HG03565 (cell line): ENCODE measurements at regions not wholly inside any gene's neighbourhood (a gene's known extent, or its start where the extent isn't known, plus 50 kb on each side); places are given as distances from the start of the nearest gene placed in this dataset.

Experiments
- ATAC-seq: cut with Tn5 transposase; IDR thresholded peaks from one replicate; pipeline ENCODE4 v1.9.1; 2021; ENCODE audit warnings: mild to moderate bottlenecking, moderate library complexity; ENCODE audit not compliant: unreplicated experiment

GRCh38 chr9:95627802-95628201, 111.0 kb upstream of the PTCH1 start:
- ATAC-seq, result no peak

DNA sequence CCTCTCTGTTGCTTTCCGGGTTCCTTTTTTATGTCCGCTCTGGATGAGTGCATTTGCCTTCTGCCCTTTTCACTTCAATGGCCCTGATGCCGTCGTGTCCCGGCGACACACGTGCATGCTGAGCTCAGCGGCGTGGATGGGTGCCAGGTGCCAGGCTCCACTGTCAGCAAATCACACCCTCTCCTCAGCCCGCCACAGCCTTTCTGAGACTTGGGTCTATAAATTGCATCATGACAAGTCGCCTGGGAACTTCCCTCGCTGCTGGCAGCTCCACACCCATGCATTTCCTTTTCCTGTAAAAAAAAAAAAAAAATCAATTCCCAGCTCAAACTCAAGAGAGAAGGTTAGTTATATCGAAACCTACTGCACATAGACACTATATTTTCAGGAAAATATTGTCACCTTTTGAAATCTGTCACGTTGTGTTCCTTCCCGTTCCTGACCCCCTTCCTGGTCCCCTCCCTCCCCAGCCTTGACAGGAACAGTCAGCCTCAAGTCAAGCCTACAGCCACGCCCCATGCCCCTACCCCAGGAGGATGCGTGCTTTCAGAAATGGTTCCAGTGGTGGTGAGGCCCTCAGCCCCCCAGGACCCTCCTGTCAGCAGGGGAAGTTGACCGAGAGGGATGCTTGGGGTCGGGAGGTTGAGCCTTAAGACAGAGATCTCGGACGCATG, 110.3 kb upstream of the PTCH1 start:
- ATAC-seq, result no peak

DNA sequence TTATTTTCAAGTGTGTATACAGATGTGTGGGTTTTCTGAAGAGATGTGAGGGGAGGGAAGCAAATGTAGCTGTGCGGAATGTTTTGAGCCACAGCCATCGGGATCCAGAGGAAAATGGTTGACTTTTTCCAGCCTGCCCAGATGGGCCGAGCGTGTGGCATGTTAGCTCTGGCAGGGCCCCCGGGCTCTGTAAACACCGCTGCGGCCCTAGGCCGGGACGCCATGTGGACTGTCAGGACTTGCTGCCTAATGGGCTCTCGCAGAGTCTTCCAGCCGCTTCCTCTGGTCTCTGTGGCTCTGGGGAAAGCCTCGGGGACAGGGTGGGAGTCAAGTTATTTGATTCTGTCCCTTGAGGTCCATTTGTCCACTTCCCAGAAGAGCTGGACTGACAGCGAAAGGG, 109.6 kb upstream of the PTCH1 start:
- no peak for ATAC-seq

DNA sequence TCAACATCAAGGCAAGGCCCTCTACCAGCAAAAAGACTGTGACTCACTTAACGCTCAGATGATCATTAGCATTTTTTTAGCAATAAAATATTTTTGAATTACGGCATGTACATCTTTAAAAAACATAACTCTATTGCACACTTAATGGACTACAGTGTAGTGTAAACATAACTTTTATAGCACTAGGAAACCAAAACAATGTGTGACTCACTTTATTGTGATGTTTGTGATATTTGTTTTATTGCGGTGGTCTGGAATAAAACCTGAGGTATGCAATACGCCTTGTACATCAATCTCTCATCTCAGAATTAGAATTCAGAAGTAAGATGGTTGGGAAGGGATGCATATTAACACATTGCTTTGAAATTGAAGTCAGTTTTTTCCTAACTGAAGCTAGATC, 106.9 kb upstream of the PTCH1 start:
- no peak for ATAC-seq

GRCh38 chr9:95620722-95621121, 104.0 kb upstream of the PTCH1 start:
- ATAC-seq, result no peak

- ATAC-seq, result no peak
Observed at GRCh38 chr9:95620314-95620713, 103.5 kb upstream of the PTCH1 start.

DNA sequence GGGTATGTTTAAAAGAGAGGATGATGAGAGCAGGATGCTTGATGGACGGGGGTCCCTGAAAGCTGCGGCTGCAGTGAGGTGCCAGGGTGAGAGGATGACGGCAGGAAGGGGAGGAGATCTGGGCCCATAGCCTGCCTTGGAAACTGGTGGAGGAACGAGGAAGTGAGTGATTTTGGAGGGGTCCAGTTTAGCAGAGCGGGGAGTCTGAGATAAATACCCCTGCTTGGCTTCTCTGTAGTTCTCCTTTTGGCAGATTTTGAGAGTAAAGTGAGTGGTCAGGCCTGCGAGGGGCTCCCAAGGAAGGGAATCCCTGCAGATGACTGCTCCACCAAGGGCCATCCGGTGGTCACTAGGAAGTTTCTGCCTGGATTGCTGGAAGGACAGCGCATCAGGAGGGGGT, 98.5 kb upstream of the PTCH1 start:
- no peak for ATAC-seq

- no peak for ATAC-seq
Observed at GRCh38 chr9:95613670-95614069, 96.9 kb upstream of the PTCH1 start.

DNA sequence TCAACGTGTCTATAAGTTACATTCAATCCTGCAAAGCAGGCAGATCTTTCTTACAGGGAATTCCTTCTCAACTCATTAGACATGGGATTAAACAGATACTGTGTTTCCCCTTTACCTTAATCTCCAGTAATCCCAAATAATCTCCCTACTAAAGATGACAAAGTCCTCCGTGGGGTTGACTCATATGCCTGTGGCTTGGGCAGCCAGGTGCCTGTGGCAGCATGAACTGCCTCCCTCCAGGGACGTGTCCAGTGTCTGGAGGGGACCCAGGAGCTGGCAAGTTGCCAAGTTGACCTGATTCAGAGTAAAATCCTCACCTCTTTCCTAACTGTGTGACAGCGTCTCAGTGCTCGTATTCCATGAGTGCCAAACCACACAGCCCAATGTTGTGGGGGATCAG, 94.6 kb upstream of the PTCH1 start:
- ATAC-seq, result no peak

DNA sequence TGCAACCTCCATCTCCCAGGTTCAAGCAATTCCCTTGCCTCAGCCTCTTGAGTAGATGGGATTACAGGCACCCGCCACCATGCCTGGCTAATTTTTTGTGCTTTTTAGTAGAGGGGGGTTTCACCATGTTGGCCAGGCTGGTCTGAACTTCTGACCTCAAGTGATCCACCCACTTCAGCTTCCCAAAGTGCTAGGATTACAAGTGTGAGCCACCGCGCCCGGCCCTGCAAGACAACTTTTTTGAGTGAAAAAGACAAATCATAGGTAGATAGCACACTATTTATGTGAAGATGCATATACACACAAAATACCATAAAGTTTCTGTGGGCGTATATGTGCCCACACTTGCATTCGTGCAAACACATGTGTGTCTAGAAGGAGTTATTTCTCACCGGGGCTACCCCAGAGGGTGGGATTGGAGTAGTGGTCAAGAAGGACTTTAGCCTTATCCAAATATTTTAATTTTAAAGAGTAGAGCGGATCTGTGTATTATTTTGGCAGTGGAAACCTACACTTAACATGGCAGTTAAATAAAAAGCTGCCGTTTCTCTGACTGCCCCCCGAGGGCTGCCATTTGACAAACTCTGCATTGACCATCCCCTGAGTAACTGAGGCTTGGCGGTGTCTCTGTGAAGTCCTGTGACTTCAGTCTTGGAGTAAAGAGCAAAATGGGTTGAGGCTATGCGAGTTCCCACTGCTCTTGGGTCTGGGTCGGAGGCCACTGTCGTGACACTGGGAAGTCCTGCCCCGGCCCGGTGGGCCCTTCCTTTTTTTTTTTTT, 93.4 kb upstream of the PTCH1 start:
- ATAC-seq, result no peak

GRCh38 chr9:95609426-95609825, 92.7 kb upstream of the PTCH1 start:
- no peak for ATAC-seq

DNA sequence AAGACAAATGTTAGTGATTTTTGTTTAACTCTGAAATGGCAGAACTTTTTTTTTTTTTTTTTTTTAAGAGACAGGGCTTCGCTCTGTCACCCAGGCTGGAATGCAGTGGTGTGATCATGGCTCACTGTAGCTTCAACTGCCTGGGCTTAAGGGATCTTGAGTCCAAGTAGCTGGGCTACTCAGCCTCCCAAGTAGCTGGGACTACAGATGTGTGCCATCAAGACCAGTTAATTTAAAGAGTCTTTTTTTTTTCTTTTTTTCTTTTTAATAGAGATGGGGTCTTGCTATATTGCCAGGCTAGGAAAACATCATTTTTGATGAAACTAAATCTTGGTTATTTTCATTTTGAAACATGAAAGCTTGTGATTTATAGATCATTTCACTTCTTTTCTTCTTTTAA, 91.6 kb upstream of the PTCH1 start:
- ATAC-seq, result no peak

GRCh38 chr9:95607507-95607906, 90.7 kb upstream of the PTCH1 start:
- ATAC-seq, result no peak

- ATAC-seq, result no peak
Observed at GRCh38 chr9:95606489-95607350, 89.9 kb upstream of the PTCH1 start.

- ATAC-seq, result no peak
Observed at GRCh38 chr9:95605816-95606488, 89.2 kb upstream of the PTCH1 start.

- no peak for ATAC-seq
Observed at GRCh38 chr9:95605101-95605500, 88.3 kb upstream of the PTCH1 start.

DNA sequence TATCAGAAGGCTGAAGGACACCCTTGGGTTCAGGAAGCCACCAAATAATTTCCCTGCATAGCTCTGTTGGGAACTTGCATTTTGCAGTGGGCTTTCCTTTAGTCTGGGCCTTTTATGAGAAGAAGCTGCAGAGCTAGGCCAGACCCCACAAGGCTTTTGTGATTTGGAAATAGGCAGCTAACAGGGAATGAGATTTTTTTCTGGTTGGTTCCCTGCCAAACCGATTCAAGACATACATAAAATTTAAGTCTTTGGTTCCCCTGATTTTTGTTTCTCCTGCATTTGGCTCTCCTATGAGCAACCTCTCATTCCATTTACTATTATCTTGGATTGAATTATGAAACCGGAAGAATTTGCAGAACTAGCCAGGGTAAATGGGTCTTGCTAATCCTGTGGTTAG, 81.5 kb upstream of the PTCH1 start:
- ATAC-seq, result no peak

GRCh38 chr9:95595721-95596295, 79.0 kb upstream of the PTCH1 start:
- no peak for ATAC-seq

- ATAC-seq, result no peak
Observed at GRCh38 chr9:95592931-95593330, 76.2 kb upstream of the PTCH1 start.

DNA sequence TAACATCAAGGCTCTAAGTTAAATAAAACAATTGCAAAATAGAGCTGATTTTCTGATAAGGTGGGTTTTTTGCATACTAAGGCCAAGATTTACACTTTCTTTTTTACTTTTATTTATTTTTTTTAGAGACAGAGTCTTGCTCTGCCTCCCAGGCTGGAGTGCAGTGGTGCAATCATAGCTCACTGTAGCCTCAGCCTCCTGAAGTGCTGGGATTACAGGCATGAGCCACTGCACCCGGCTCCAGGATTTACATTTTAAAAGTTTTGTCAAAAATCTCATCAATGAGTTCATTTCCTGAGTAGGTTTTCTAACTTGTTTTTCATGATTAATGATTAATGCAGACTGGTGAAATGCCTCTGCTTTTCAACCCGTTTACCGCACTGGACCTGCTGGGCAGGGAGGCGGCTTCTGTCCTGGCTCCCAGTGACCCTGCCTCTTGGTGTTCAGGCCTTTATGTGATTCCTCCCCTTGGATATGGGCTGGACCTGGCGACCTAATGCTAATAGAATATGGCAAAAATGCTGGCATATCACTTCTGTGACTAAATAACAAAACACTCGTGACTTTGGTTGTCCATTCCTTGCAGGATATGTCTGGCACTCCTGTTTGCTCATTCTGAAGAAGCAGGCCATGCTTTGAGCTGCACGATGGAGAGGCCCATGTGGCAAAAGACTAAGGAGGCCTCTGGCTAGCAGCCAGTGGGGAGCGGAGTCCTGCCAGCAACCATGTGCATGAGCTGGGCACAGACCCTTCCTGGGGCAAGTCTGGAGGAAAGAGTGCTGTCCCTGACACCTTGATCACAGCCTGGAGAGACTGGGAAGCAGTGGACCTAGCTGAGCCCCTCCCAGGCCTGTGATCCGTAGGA, 72.2 kb upstream of the PTCH1 start:
- ATAC-seq, result no peak
